GM18511 (cell line): ENCODE measurements at regions not wholly inside any gene's neighbourhood (a gene's known extent, or its start where the extent isn't known, plus 50 kb on each side); places are given as distances from the start of the nearest gene placed in this dataset.
"Not testable (repeated sequence)": the region's sequence is repeated elsewhere in the genome, so short reads cannot be mapped to it uniquely, and the experiment has no call there.

Experiments
- ATAC-seq: cut with Tn5 transposase; IDR thresholded peaks from one replicate; pipeline ENCODE4 v1.9.1; 2021; ENCODE audit warnings: mild to moderate bottlenecking, moderate library complexity; ENCODE audit not compliant: unreplicated experiment

DNA sequence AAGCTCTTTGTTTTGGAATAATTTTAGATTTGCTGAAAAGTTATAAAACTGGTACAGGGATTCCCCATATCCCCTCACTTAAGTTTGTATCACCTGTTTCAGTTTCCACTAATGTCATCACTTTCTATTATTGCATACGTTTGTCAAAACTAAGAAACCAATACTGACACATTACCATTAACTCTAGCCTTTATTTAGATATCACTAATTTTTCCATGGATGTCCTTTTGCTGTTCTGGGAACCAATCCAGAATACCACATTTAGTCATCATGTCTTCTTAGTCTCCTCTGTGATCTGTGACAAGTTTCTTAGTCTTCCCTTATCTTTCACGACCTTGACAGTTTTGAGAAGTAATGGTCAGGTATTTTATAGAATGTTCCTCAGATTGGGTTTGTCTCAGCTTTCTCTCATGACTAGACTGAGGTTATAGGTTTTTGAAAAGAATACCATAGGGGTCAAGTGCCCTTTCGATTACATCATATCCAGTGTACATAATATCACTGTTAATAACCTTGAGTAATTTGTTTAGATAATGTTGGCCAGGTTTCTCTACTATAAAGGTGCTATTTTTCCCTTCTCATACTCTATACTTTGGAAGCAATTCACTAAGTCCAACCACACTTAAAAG, 51.9 kb upstream of the NMUR2 start:
- ATAC-seq = peak; percentile 68

GRCh38 chr5:152462021-152462721, 57.1 kb upstream of the NMUR2 start:
- peak; percentile 89 for ATAC-seq

- ATAC-seq = no peak
These were observed 59.0 kb upstream of the NMUR2 start for GRCh38 chr5:152464048-152464447.

- no peak for ATAC-seq
These were observed 60.1 kb upstream of the NMUR2 start for GRCh38 chr5:152465140-152465539.

DNA sequence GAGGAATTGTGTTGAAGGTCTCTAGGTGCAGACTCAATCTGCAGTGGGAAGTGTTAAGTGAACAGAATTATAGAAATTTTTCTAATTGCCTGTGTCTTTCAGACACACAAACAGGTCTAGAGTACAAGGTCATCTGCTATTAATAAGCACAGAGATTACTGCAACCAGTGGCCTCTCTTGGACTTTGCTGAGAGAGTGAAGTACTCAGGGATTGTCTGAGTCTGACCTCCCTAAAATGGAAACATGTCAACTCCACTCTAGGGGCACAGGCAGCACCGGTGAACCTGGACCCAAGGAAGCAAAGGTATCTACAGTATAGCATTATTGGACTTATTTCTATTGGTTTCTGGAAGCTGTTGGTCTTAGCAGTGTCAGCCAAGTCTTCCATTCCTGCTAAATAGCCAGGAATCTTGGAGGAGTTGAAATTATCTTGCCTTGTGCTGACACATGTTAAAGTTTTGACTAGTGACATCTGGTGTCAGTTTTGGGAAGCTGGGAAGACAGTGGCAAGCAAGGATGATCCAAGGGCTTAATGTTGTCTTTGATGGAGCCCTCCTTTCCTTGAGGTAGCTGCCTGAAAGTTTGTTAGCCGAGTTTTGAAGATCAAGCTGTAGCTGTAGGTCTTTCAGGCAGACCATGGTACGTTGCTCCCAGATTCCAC, 61.1 kb upstream of the NMUR2 start:
- no peak for ATAC-seq

GRCh38 chr5:152470167-152470566, 65.1 kb upstream of the NMUR2 start:
- ATAC-seq = no peak

GRCh38 chr5:152472083-152472482, 67.0 kb upstream of the NMUR2 start:
- no peak for ATAC-seq

- no peak for ATAC-seq
These were observed 69.9 kb upstream of the NMUR2 start for GRCh38 chr5:152474961-152475360.

- ATAC-seq = no peak
These were observed 72.5 kb upstream of the NMUR2 start for GRCh38 chr5:152477536-152477935.

DNA sequence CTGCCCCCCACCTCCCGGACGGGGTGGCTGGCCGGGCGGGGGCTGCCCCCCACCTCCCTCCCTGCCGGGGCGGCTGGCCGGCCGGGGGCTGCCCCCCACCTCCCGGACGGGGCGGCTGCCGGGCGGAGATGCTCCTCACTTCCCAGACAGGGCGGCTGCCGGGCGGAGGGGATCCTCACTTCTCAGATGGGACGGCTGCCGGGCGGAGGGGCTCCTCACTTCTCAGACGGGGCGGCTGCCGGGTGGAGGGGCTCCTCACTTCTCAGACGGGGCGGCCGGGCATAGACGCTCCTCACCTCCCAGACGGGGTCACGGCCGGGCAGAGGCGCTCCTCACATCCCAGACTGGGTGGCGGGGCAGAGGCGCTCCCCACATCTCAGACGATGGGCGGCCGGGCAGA, 74.8 kb upstream of the NMUR2 start:
- ATAC-seq = not testable (repeated sequence)

DNA sequence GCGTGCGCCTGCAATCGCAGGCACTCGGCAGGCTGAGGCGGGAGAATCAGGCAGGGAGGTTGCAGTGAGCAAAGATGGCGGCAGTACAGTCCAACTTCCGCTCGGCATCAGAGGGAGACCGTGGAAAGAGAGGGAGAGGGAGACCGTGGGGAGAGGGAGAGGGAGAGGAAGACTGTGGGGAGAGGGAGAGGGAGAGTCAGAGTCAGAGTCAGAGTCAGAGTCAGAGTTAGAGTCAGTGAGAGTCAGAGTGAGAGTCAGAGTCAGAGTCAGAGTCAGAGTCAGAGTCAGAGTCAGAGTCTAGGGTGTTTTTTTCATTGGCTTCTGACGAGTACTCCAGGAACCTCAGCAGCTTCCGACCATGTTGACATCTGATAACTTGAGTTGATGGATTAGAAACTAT, 75.6 kb upstream of the NMUR2 start:
- not testable (repeated sequence) for ATAC-seq

DNA sequence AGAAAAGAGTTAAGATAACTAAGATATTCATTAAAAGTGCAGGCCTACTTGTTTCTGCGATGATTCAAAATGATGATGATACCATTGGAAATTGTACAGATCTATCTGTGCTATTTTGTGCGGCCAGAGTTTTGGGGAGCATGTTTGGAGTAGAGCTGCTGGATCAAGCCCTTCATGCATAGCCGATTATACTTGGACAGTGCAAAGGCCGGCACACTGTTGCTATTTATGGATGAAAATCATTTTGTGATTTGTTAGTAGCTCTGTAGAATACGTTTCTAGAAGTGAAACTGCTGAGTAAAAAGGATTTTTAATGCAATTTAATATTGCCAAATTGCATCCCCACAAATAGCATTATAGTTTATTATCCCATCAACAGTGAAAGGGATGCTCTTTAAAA, 82.1 kb upstream of the NMUR2 start:
- ATAC-seq = no peak

GRCh38 chr5:152488869-152489268, 83.8 kb upstream of the NMUR2 start:
- ATAC-seq = no peak

- ATAC-seq = no peak
These were observed 94.9 kb upstream of the NMUR2 start for GRCh38 chr5:152499814-152500535.

DNA sequence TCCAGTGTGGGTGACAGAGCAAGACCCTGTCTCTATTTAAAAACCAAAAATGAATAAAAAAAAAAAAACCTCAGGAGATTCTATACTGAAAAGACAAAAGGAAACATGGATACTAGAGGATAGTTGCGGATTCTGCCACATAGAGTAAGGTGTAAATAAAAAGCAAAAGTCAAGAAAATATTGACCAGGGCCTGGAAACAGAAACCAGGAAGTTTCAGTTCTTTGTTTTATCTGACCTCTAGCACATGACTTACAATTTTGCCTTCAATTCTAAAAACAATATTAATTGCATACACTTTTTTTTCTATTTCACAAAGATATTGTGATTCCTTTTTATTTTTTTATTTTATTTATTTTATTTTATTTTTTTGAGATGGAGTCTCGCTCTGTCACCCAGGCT, 96.2 kb upstream of the NMUR2 start:
- ATAC-seq = peak; percentile 50

GRCh38 chr5:152503206-152503605, 98.1 kb upstream of the NMUR2 start:
- no peak for ATAC-seq

GRCh38 chr5:152505442-152506042, 100.5 kb upstream of the NMUR2 start:
- ATAC-seq = peak; percentile 92

- ATAC-seq = no peak
These were observed 106.0 kb upstream of the NMUR2 start for GRCh38 chr5:152511120-152511519.

DNA sequence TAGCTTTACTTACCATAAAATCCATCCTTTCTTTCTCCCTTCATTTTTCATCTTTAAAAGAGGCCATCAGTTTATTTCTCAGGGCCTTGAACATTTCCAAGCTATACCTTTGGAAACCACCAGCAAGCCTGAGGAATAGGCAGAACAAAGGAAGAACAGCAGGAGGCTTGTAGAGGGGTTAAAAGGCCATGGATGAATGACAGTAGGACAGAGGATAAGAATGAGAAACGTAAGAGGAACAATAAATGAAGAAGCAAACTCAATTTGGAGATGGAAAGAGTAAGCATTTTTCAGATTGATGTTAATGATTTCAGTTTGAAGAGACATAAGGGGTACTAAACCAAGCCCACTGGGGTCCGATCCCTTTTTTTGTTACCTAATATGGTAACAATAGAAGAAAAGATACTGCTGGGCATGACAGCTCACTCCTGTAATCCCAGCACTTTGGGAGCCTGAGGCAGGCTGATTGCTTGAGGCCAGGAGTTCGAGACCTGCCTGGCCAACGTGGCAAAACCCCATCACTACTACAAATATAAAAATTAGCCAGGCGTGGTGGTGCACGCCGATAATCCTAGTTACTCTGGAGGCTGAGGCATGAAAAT, 106.6 kb upstream of the NMUR2 start:
- ATAC-seq = no peak

DNA sequence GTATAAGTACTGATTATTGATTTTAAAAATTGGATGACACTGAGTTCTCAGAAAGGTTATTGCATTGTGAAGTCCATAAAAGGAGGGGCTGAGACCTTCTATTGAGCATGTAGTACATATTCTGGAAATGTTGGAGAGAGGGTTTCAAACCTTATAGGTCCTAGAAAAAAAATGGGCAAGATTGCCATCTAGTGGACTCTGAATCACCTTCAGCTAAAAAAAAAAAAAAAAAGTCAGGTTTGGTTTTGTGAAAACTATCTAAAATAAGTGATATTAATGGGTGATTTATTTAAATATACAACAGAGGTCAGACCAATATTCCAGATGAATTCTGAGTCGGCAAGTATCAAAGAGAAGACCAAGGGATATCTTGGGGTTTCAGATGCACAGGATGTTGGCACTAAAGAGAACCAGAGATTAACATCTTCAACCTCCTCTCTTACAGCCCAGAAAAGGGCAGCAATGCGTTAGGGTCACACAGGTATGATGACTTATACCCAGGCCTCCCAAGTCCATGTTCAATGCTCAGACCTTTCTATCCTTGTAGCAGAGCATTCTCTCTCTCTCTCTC, 109.8 kb upstream of the NMUR2 start:
- ATAC-seq = peak; percentile 52
